GM23338 (cell line): ENCODE measurements at regions not wholly inside any gene's neighbourhood (a gene's known extent, or its start where the extent isn't known, plus 50 kb on each side); places are given as distances from the start of the nearest gene placed in this dataset.

Source experiments
- ATAC-seq: fragments of 200-7000 bp; cut with Tn5 transposase; 3 replicates; pipeline ENCODE4 v1.9.1; 2020
- DNase-seq: peaks from one replicate; pipeline ENCODE4 v3.0.0-alpha.2; 2015; ENCODE audit warnings: low spot score
- H2AFZ ChIP-seq: fragments of 200-600 bp; sonication (generic); 2 replicates; pipeline ENCODE4 v1.8.0; 2016; ENCODE audit warnings: antibody characterized with exemption, mild to moderate bottlenecking, moderate library complexity
- H3F3A ChIP-seq: fragments of 200-600 bp; sonication (generic); replicated peaks from 2 replicates; pipeline ENCODE4 v1.8.0; 2017; ENCODE audit warnings: antibody characterized with exemption, mixed run types, low read depth
- H3K27ac ChIP-seq: fragments of 200-600 bp; sonication (generic); 2 replicates; pipeline ENCODE4 v1.6.1; 2016; ENCODE audit warnings: low read depth
- H3K27me3 ChIP-seq: fragments of 200-600 bp; sonication (generic); 2 replicates; pipeline ENCODE4 v1.8.0; 2016; ENCODE audit warnings: mild to moderate bottlenecking, mixed run types, moderate library complexity; ENCODE audit not compliant: insufficient read depth
- H3K36me3 ChIP-seq: fragments of 200-600 bp; sonication (generic); 2 replicates; pipeline ENCODE4 v1.8.0; 2016; ENCODE audit warnings: mild to moderate bottlenecking; ENCODE audit not compliant: insufficient read depth
- H3K4me1 ChIP-seq: fragments of 200-600 bp; sonication (generic); 2 replicates; pipeline ENCODE4 v1.8.0; 2016; ENCODE audit warnings: mild to moderate bottlenecking, moderate library complexity; ENCODE audit not compliant: insufficient read depth
- H3K4me2 ChIP-seq: fragments of 200-600 bp; sonication (generic); 2 replicates; pipeline ENCODE4 v1.7.1; 2017; ENCODE audit warnings: mixed run types
- H3K4me3 ChIP-seq: fragments of 200-600 bp; sonication (generic); 2 replicates; pipeline ENCODE4 v1.6.1; 2016; ENCODE audit warnings: mixed run types
- H3K79me2 ChIP-seq: fragments of 200-600 bp; sonication (generic); replicated peaks from 2 replicates; pipeline ENCODE4 v1.8.0; 2017; ENCODE audit warnings: mild to moderate bottlenecking; ENCODE audit not compliant: insufficient read depth
- H3K9me2 ChIP-seq: fragments of 200-600 bp; sonication (generic); 2 replicates; pipeline ENCODE4 v1.8.0; 2017; ENCODE audit not compliant: insufficient read depth
- H4K20me1 ChIP-seq: fragments of 200-600 bp; sonication (generic); replicated peaks from 2 replicates; pipeline ENCODE4 v1.8.0; 2017; ENCODE audit warnings: mild to moderate bottlenecking; ENCODE audit not compliant: insufficient read depth
- H3K27ac Mint-ChIP-seq: 2 replicates; pipeline ENCODE4 v1.8.0; 2020; ENCODE audit warnings: inconsistent platforms, mild to moderate bottlenecking, moderate library complexity, mixed read lengths
- H3K27me3 Mint-ChIP-seq: 3 replicates; pipeline ENCODE4 v1.8.0; 2022; ENCODE audit warnings: low read depth, mild to moderate bottlenecking, moderate library complexity, mixed read lengths, inconsistent platforms; ENCODE audit not compliant: insufficient read depth, poor library complexity
- H3K36me3 Mint-ChIP-seq: 3 replicates; pipeline ENCODE4 v1.8.0; 2021; ENCODE audit warnings: low read depth, mild to moderate bottlenecking, inconsistent platforms, moderate library complexity, mixed read lengths
- H3K4me1 Mint-ChIP-seq: 3 replicates; pipeline ENCODE4 v1.8.0; 2020; ENCODE audit warnings: mild to moderate bottlenecking, inconsistent platforms, mixed read lengths
- H3K4me3 Mint-ChIP-seq: 3 replicates; pipeline ENCODE4 v1.8.0; 2021; ENCODE audit warnings: moderate library complexity, mild to moderate bottlenecking, inconsistent platforms, mixed read lengths
- H3K9me3 Mint-ChIP-seq: 3 replicates; pipeline ENCODE4 v1.8.0; 2020; ENCODE audit warnings: moderate library complexity, mild to moderate bottlenecking, inconsistent platforms, mixed read lengths
- ETS1 ChIP-seq: IDR thresholded peaks from 2 replicates; pipeline ENCODE4 v1.6.1; 2016; ENCODE audit warnings: antibody characterized with exemption
- EZH2 ChIP-seq: fragments of 200-600 bp; sonication (generic); IDR thresholded peaks from one replicate; pipeline ENCODE4 v1.8.0; 2017; ENCODE audit warnings: antibody characterized with exemption, mild to moderate bottlenecking, low read depth; ENCODE audit not compliant: unreplicated experiment
- JUNB ChIP-seq: IDR thresholded peaks from one replicate; pipeline ENCODE4 v1.6.1; 2016; ENCODE audit warnings: antibody characterized with exemption; ENCODE audit not compliant: unreplicated experiment
- NANOG ChIP-seq: IDR thresholded peaks from 2 replicates; pipeline ENCODE4 v1.6.1; 2016; ENCODE audit warnings: antibody characterized with exemption, borderline replicate concordance
- REST ChIP-seq: IDR thresholded peaks from one replicate; pipeline ENCODE4 v1.6.1; 2018; ENCODE audit warnings: antibody characterized with exemption; ENCODE audit not compliant: unreplicated experiment
- STAT1 ChIP-seq: IDR thresholded peaks from one replicate; pipeline ENCODE4 v1.6.1; 2016; ENCODE audit warnings: antibody characterized with exemption; ENCODE audit not compliant: unreplicated experiment
- ZNF331 ChIP-seq: fragments of 250-450 bp; sonication (Bioruptor Pico); IDR thresholded peaks from 2 replicates; pipeline ENCODE4 v1.5.0; 2020; ENCODE audit warnings: low read depth, mild to moderate bottlenecking, moderate library complexity
- ZNF462 ChIP-seq: fragments of 250-450 bp; sonication (Bioruptor Pico); IDR thresholded peaks from 2 replicates; pipeline ENCODE4 v1.5.0; 2020; ENCODE audit warnings: mild to moderate bottlenecking, moderate library complexity

- H2AFZ ChIP-seq = no peak overlapping the region
- H3K9me3 Mint-ChIP-seq = peaks cover 15% of the 10 kb centered on the region
- TF ChIP-seq STAT1 = no peak
- TF ChIP-seq NANOG = no peak
Measured at GRCh38 chr15:31485911-31486461, 159.4 kb downstream of the KLF13 start.

GRCh38 chr15:31486506-31486905 is 159.9 kb downstream of the KLF13 start:
- 0 out of 2 replicates have a peak, but pooled peaks cover 4% of the 10 kb centered on the region for H3F3A ChIP-seq
- no peaks in the 10 kb centered on the region for H3K79me2 ChIP-seq
- no peak for TF ChIP-seq ETS1
- TF ChIP-seq REST = no peak
- TF ChIP-seq ZNF462 (CRISPR knock-in tag) = no peak
- no peak for TF ChIP-seq EZH2
- no peak for TF ChIP-seq ZNF331 (CRISPR knock-in tag)
- no peak for TF ChIP-seq STAT1
- TF ChIP-seq JUNB = no peak
- ATAC-seq = peak; percentile 5; the same call in 1 of the 3 replicates
- Mint-ChIP-seq H3K9me3 (peaks cover 19% of the 10 kb centered on the region), H3K36me3 (peaks cover 4% of the 10 kb centered on the region; the same call in 2 of the 3 replicates), H3K4me1 (peaks cover 9% of the 10 kb centered on the region), H3K27me3 (peaks cover 42% of the 10 kb centered on the region), H3K27ac (no peak overlapping the region), H3K4me3 (no peak overlapping the region)
- H3K9me2 ChIP-seq = no peaks in the 10 kb centered on the region
- H3K27ac ChIP-seq = no peak overlapping the region
- no peak overlapping the region for H2AFZ ChIP-seq
- no peaks in the 10 kb centered on the region for H3K4me1 ChIP-seq
- no peaks in the 10 kb centered on the region for H3K36me3 ChIP-seq
- H3K4me3 ChIP-seq = no peak overlapping the region
- DNase-seq = peak; percentile 34
- H3K4me2 ChIP-seq = no peak overlapping the region
- peaks cover 36% of the 10 kb centered on the region for H3K27me3 ChIP-seq
- no peaks in the 10 kb centered on the region for H4K20me1 ChIP-seq

More at GRCh38 chr15:31485911-31486461, 159.4 kb downstream of the KLF13 start:
- Mint-ChIP-seq H3K4me3 (no peak overlapping the region), H3K27ac (no peak overlapping the region), H3K4me1 (peaks cover 9% of the 10 kb centered on the region), H3K27me3 (peaks cover 43% of the 10 kb centered on the region), H3K36me3 (peaks cover 4% of the 10 kb centered on the region; the same call in 2 of the 3 replicates)
- Histone ChIP-seq H3F3A (0 out of 2 replicates have a peak, but pooled peaks cover 4% of the 10 kb centered on the region), H3K79me2 (no peaks in the 10 kb centered on the region), H3K36me3 (no peaks in the 10 kb centered on the region), H3K9me2 (no peaks in the 10 kb centered on the region), H3K4me2 (no peak overlapping the region), H3K27me3 (peaks cover 41% of the 10 kb centered on the region), H3K4me3 (no peak overlapping the region), H3K4me1 (no peaks in the 10 kb centered on the region), H3K27ac (no peak overlapping the region), H4K20me1 (no peaks in the 10 kb centered on the region)
- no peak for ATAC-seq
- DNase-seq = no peak
